ENCODE measurements at regions not wholly inside any gene's neighbourhood (a gene's known extent, or its start where the extent isn't known, plus 50 kb on each side); places are given as distances from the start of the nearest gene placed in this dataset.
"Not testable (repeated sequence)": the region's sequence is repeated elsewhere in the genome, so short reads cannot be mapped to it uniquely, and the experiment has no call there.

- no peak for DNase-seq
- Histone ChIP-seq H3K27ac (no peak overlapping the region), H3K4me3 (no peak overlapping the region), H3K27me3 (ENCODE audit: insufficient read depth in 3 of 3, low read length in 2 of 3) (no peaks in the 10 kb centered on the region), H3K9me3 (no peaks in the 10 kb centered on the region), H3K36me3 (ENCODE audit: insufficient read depth in 1 of 2, low read depth in 1 of 2) (no peaks in the 10 kb centered on the region), H3K4me1 (no peaks in the 10 kb centered on the region)
- WGBS, 3 donors: 94 to 99% (median 98%) methylated on average over 2 of the region's 2 CpGs
- intact Hi-C loops (cut with DNase I): no loop called here
- ATAC-seq: no peak
- no peak for TF ChIP-seq CTCF (IDR thresholded peaks at IDR 0.05)
Observed at GRCh38 chr4:83748711-83749110, 212.8 kb downstream of the GPAT3 start.

- no peak for TF ChIP-seq CTCF (IDR thresholded peaks at IDR 0.05)
- Histone ChIP-seq H3K27me3 (ENCODE audit: insufficient read depth in 3 of 3, low read length in 2 of 3) (no peaks in the 10 kb centered on the region), H3K27ac (no peak overlapping the region), H3K9me3 (no peaks in the 10 kb centered on the region), H3K4me3 (no peak overlapping the region), H3K4me1 (no peaks in the 10 kb centered on the region), H3K36me3 (ENCODE audit: insufficient read depth in 1 of 2, low read depth in 1 of 2) (no peaks in the 10 kb centered on the region)
- 80 to 88% (median 81%) methylated on average over 2 of the region's 2 CpGs for WGBS, 3 donors
- ATAC-seq (no peak), DNase-seq (no peak)
- intact Hi-C loops (cut with DNase I): no loop called here
Observed at GRCh38 chr4:83738895-83739294, 203.0 kb downstream of the GPAT3 start.

GRCh38 chr4:83734576-83734975, 198.7 kb downstream of the GPAT3 start:
- no peak overlapping the region for H3K27ac ChIP-seq
- no peaks in the 10 kb centered on the region for H3K36me3 ChIP-seq (ENCODE audit: insufficient read depth in 1 of 2, low read depth in 1 of 2)
- H3K9me3 ChIP-seq: peaks cover 3% of the 10 kb centered on the region
- TF ChIP-seq CTCF (IDR thresholded peaks at IDR 0.05): no peak
- ATAC-seq: no peak
- WGBS, 3 donors: 79 to 88% (median 84%) methylated on average over 3 of the region's 3 CpGs
- no peaks in the 10 kb centered on the region for H3K4me1 ChIP-seq
- no peak for DNase-seq
- intact Hi-C loops (cut with DNase I): no loop called here
- no peak overlapping the region for H3K4me3 ChIP-seq
- no peaks in the 10 kb centered on the region for H3K27me3 ChIP-seq (ENCODE audit: insufficient read depth in 3 of 3, low read length in 2 of 3)

- H3K9me3 ChIP-seq: peaks cover 5% of the 10 kb centered on the region
- no peak for TF ChIP-seq CTCF (IDR thresholded peaks at IDR 0.05)
- H3K36me3 ChIP-seq (ENCODE audit: insufficient read depth in 1 of 2, low read depth in 1 of 2): no peaks in the 10 kb centered on the region
- DNase-seq (no peak), ATAC-seq (no peak)
- H3K4me1 ChIP-seq: no peaks in the 10 kb centered on the region
- intact Hi-C loops (cut with DNase I): no loop called here
- H3K4me3 ChIP-seq: no peak overlapping the region
- no peak overlapping the region for H3K27ac ChIP-seq
- WGBS, 3 donors: 15 to 74% (median 43%) methylated on average over 3 of the region's 3 CpGs
- H3K27me3 ChIP-seq (ENCODE audit: insufficient read depth in 3 of 3, low read length in 2 of 3): no peaks in the 10 kb centered on the region
Observed at GRCh38 chr4:83732114-83732635, 196.3 kb downstream of the GPAT3 start.

- no peaks in the 10 kb centered on the region for H3K4me1 ChIP-seq
- H3K4me3 ChIP-seq: no peak overlapping the region
- intact Hi-C loops (cut with DNase I): no loop called here
- no peak for TF ChIP-seq CTCF (IDR thresholded peaks at IDR 0.05)
- no peaks in the 10 kb centered on the region for H3K27me3 ChIP-seq (ENCODE audit: insufficient read depth in 3 of 3, low read length in 2 of 3)
- no peaks in the 10 kb centered on the region for H3K36me3 ChIP-seq (ENCODE audit: insufficient read depth in 1 of 2, low read depth in 1 of 2)
- WGBS, 3 donors: 83 to 92% (median 91%) methylated on average over 3 of the region's 3 CpGs
- H3K9me3 ChIP-seq: peaks cover 5% of the 10 kb centered on the region
- ATAC-seq (no peak), DNase-seq (no peak)
- no peak overlapping the region for H3K27ac ChIP-seq
Observed at GRCh38 chr4:83731609-83732008, 195.7 kb downstream of the GPAT3 start.

GRCh38 chr4:83730958-83731357, 195.1 kb downstream of the GPAT3 start:
- H3K27me3 ChIP-seq (ENCODE audit: insufficient read depth in 3 of 3, low read length in 2 of 3); intact Hi-C loops (cut with DNase I); H3K4me3 ChIP-seq; H3K9me3 ChIP-seq; H3K36me3 ChIP-seq (ENCODE audit: insufficient read depth in 1 of 2, low read depth in 1 of 2); DNase-seq; ATAC-seq; H3K27ac ChIP-seq; H3K4me1 ChIP-seq: not testable (repeated sequence)
- WGBS, 3 donors: 88 to 96% (median 90%) methylated on average over 3 of the region's 3 CpGs

All from psoas muscle (tissue), 7 donors.